Activated CD8-positive, alpha-beta T cell treated with anti-CD3 and anti-CD28 coated beads for 36 hours (primary cell): ENCODE measurements at regions not wholly inside any gene's neighbourhood (a gene's known extent, or its start where the extent isn't known, plus 50 kb on each side); places are given as distances from the start of the nearest gene placed in this dataset.

Experiments used
- ATAC-seq: fragments of 200-7000 bp; cut with Tn5 transposase; one replicate; pipeline ENCODE4 v1.10.0; 2021; ENCODE audit warnings: mild to moderate bottlenecking, moderate library complexity
- CTCF ChIA-PET: fragments of 350-600 bp; sonication (Branson Sonifier 250); formaldehyde crosslinking; loops from one replicate; lab custom pipeline; 2021; ENCODE audit warnings: antibody characterized with exemption; lab: Charles Lee
- POLR2A ChIA-PET: fragments of 350-600 bp; sonication (Branson Sonifier 250); formaldehyde crosslinking; loops from one replicate; lab custom pipeline; 2021; ENCODE audit warnings: antibody characterized with exemption; lab: Charles Lee
- DNase-seq: peaks from one replicate; pipeline ENCODE4 v3.0.0-alpha.2; 2020
- H3K27ac Mint-ChIP-seq: one replicate; pipeline ENCODE4 v1.8.0; 2021; ENCODE audit warnings: mild to moderate bottlenecking, mixed read lengths
- H3K27me3 Mint-ChIP-seq: one replicate; pipeline ENCODE4 v1.8.0; 2021; ENCODE audit warnings: mixed read lengths
- H3K36me3 Mint-ChIP-seq: one replicate; pipeline ENCODE4 v1.8.0; 2021; ENCODE audit warnings: low read depth, mixed read lengths
- H3K4me1 Mint-ChIP-seq: one replicate; pipeline ENCODE4 v1.8.0; 2021; ENCODE audit warnings: low read depth, mixed read lengths
- H3K4me3 Mint-ChIP-seq: one replicate; pipeline ENCODE4 v1.8.0; 2021; ENCODE audit warnings: mild to moderate bottlenecking, moderate library complexity, mixed read lengths
- H3K9me3 Mint-ChIP-seq: one replicate; pipeline ENCODE4 v1.8.0; 2021; ENCODE audit warnings: mixed read lengths
- intact Hi-C: fragments of 100-400 bp; cut with micrococcal nuclease; formaldehyde crosslinking; loops from one replicate; pipeline ENCODE4 v1.10.0; 2022
- TF ChIP-seq, protein P1 (sequence below): fragments of 200-600 bp; IDR thresholded peaks from one replicate; pipeline ENCODE4 v1.8.0; 2022; ENCODE audit warnings: antibody characterized with exemption, mild to moderate bottlenecking

- CTCF ChIA-PET = no interaction called here
- no peak for ATAC-seq
- TF ChIP-seq, protein P1, sequence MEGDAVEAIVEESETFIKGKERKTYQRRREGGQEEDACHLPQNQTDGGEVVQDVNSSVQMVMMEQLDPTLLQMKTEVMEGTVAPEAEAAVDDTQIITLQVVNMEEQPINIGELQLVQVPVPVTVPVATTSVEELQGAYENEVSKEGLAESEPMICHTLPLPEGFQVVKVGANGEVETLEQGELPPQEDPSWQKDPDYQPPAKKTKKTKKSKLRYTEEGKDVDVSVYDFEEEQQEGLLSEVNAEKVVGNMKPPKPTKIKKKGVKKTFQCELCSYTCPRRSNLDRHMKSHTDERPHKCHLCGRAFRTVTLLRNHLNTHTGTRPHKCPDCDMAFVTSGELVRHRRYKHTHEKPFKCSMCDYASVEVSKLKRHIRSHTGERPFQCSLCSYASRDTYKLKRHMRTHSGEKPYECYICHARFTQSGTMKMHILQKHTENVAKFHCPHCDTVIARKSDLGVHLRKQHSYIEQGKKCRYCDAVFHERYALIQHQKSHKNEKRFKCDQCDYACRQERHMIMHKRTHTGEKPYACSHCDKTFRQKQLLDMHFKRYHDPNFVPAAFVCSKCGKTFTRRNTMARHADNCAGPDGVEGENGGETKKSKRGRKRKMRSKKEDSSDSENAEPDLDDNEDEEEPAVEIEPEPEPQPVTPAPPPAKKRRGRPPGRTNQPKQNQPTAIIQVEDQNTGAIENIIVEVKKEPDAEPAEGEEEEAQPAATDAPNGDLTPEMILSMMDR = no peak
Measured at GRCh38 chr9:12915366-12915954, 140.6 kb downstream of the LURAP1L start.

DNA sequence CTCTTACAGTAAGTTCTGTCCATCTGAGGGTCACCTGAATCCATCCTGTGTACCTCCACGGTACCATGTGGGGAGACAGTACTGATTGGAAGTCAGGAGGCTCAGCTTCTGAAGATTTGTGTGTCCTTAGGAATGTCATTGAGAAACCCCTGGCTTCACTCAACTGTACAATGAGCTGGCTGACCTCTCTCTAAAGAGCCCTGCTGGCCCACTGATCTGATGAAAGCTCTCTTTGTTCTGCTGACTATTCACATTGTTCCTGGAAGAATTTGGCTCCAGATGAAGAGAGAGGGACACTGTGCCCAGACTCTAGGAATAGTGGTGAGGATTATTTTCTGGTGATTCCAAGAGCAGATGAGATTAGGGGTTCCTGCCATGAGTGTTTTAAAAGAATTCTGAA, 141.2 kb downstream of the LURAP1L start:
- TF ChIP-seq, protein P1 = no peak
- CTCF ChIA-PET = no interaction called here

More at GRCh38 chr9:12915366-12915954, 140.6 kb downstream of the LURAP1L start:
- Mint-ChIP-seq H3K4me1 (no peaks in the 10 kb centered on the region), H3K27me3 (no peaks in the 10 kb centered on the region), H3K27ac (no peak overlapping the region), H3K9me3 (peaks cover 2% of the 10 kb centered on the region), H3K36me3 (no peaks in the 10 kb centered on the region), H3K4me3 (no peak overlapping the region)
- POLR2A ChIA-PET = no interaction called here
- intact Hi-C loops = no loop called here
- no peak for DNase-seq

DNA sequence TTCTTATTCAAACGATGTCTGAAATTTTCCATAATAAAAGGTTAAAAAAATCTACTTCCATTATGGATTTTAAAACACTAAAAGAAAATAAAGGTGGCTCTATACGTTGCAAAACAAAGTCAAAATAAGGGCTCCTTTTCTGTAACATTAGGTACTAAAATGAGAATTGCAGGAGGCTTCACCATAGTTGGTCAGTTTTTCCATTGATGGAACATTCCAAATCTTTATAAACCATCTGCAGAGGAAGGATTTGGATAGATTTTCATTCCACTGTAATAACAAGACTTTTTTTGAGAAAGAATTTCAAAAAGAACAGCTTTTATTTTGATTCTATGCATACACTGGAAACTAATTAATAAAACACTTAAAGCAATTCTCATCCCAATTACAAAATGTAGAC, 145.6 kb downstream of the LURAP1L start:
- CTCF ChIA-PET = no interaction called here
- H3K4me3 Mint-ChIP-seq = no peak overlapping the region
- POLR2A ChIA-PET = no interaction called here
- H3K9me3 Mint-ChIP-seq = peaks cover 11% of the 10 kb centered on the region
- DNase-seq = no peak
- H3K36me3 Mint-ChIP-seq = no peaks in the 10 kb centered on the region
- TF ChIP-seq, protein P1 = no peak
- intact Hi-C loops = no loop called here
- H3K4me1 Mint-ChIP-seq = no peaks in the 10 kb centered on the region
- H3K27ac Mint-ChIP-seq = no peak overlapping the region
- no peak for ATAC-seq
- no peaks in the 10 kb centered on the region for H3K27me3 Mint-ChIP-seq

More for the DNA sequence above, 141.2 kb downstream of the LURAP1L start:
- intact Hi-C loops = no loop called here
- ATAC-seq (no peak), DNase-seq (no peak)
- POLR2A ChIA-PET = no interaction called here
- Mint-ChIP-seq H3K4me3 (no peak overlapping the region), H3K9me3 (peaks cover 2% of the 10 kb centered on the region), H3K4me1 (no peaks in the 10 kb centered on the region), H3K27me3 (no peaks in the 10 kb centered on the region), H3K36me3 (no peaks in the 10 kb centered on the region), H3K27ac (no peak overlapping the region)

GRCh38 chr9:12921621-12922020, 146.8 kb downstream of the LURAP1L start:
- Mint-ChIP-seq H3K4me3 (no peak overlapping the region), H3K27ac (no peak overlapping the region), H3K36me3 (no peaks in the 10 kb centered on the region), H3K9me3 (peaks cover 14% of the 10 kb centered on the region), H3K27me3 (no peaks in the 10 kb centered on the region), H3K4me1 (no peaks in the 10 kb centered on the region)
- intact Hi-C loops = no loop called here
- CTCF ChIA-PET = no interaction called here
- no peak for ATAC-seq
- TF ChIP-seq, protein P1 = no peak
- no peak for DNase-seq
- POLR2A ChIA-PET = no interaction called here

GRCh38 chr9:12922224-12922866, 147.5 kb downstream of the LURAP1L start:
- no peak overlapping the region for H3K4me3 Mint-ChIP-seq
- peaks cover 14% of the 10 kb centered on the region for H3K9me3 Mint-ChIP-seq
- POLR2A ChIA-PET = no interaction called here
- no peaks in the 10 kb centered on the region for H3K36me3 Mint-ChIP-seq
- no peaks in the 10 kb centered on the region for H3K27me3 Mint-ChIP-seq
- H3K27ac Mint-ChIP-seq = no peak overlapping the region
- TF ChIP-seq, protein P1 = no peak
- H3K4me1 Mint-ChIP-seq = no peaks in the 10 kb centered on the region
- CTCF ChIA-PET = no interaction called here
- intact Hi-C loops = no loop called here
- no peak for ATAC-seq
- no peak for DNase-seq
